ENCODE measurements at regions not wholly inside any gene's neighbourhood (a gene's known extent, or its start where the extent isn't known, plus 50 kb on each side); places are given as distances from the start of the nearest gene placed in this dataset.
"Not testable (repeated sequence)": the region's sequence is repeated elsewhere in the genome, so short reads cannot be mapped to it uniquely, and the experiment has no call there.

- no peak for DNase-seq
Measured at GRCh38 chr5:27978322-27978721, 939.9 kb upstream of the CDH9 start.

- DNase-seq: no peak
Measured at GRCh38 chr5:27969157-27969556, 930.8 kb upstream of the CDH9 start.

- DNase-seq: no peak
Measured at GRCh38 chr5:27963050-27963783, 924.8 kb upstream of the CDH9 start.

- DNase-seq: no peak
Measured at GRCh38 chr5:27962198-27962597, 923.8 kb upstream of the CDH9 start.

GRCh38 chr5:27947088-27947487 lies 908.7 kb upstream of the CDH9 start:
- DNase-seq: no peak

GRCh38 chr5:27944471-27944870 lies 906.1 kb upstream of the CDH9 start:
- DNase-seq: no peak

- no peak for DNase-seq
Measured at GRCh38 chr5:27938989-27939388, 900.6 kb upstream of the CDH9 start.

- no peak for DNase-seq
Measured at GRCh38 chr5:27928060-27928459, 889.7 kb upstream of the CDH9 start.

- DNase-seq: no peak
Measured at GRCh38 chr5:27911216-27911615, 872.8 kb upstream of the CDH9 start.

GRCh38 chr5:27908341-27908740 lies 870.0 kb upstream of the CDH9 start:
- DNase-seq: no peak

- no peak for DNase-seq
Measured at GRCh38 chr5:27906931-27907601, 868.7 kb upstream of the CDH9 start.

GRCh38 chr5:27906481-27906880 lies 868.1 kb upstream of the CDH9 start:
- DNase-seq: no peak

GRCh38 chr5:27900761-27901160 lies 862.4 kb upstream of the CDH9 start:
- no peak for DNase-seq

GRCh38 chr5:27876071-27876470 lies 837.7 kb upstream of the CDH9 start:
- no peak for DNase-seq

GRCh38 chr5:27875148-27875547 lies 836.8 kb upstream of the CDH9 start:
- no peak for DNase-seq

GRCh38 chr5:27868292-27868691 lies 829.9 kb upstream of the CDH9 start:
- no peak for DNase-seq

GRCh38 chr5:27855491-27855890 lies 817.1 kb upstream of the CDH9 start:
- DNase-seq: no peak

- no peak for DNase-seq
Measured at GRCh38 chr5:27854243-27854852, 816.0 kb upstream of the CDH9 start.

- no peak for DNase-seq
Measured at GRCh38 chr5:27845248-27845647, 806.9 kb upstream of the CDH9 start.

- not testable (repeated sequence) for DNase-seq
Measured at GRCh38 chr5:27836704-27837103, 798.3 kb upstream of the CDH9 start.

GRCh38 chr5:27832886-27833285 lies 794.5 kb upstream of the CDH9 start:
- DNase-seq: no peak

- DNase-seq: no peak
Measured at GRCh38 chr5:27830546-27830945, 792.2 kb upstream of the CDH9 start.

GRCh38 chr5:27821681-27822080 lies 783.3 kb upstream of the CDH9 start:
- DNase-seq: no peak

GRCh38 chr5:27818888-27819287 lies 780.5 kb upstream of the CDH9 start:
- DNase-seq: no peak
